ENCODE measurements at regions not wholly inside any gene's neighbourhood (a gene's known extent, or its start where the extent isn't known, plus 50 kb on each side); places are given as distances from the start of the nearest gene placed in this dataset.

GRCh38 chrX:19181345-19181744 is 59.1 kb upstream of the ADGRG2 start:
- no peak for TF ChIP-seq CTCF (IDR thresholded peaks at IDR 0.05)
- no peak for TF ChIP-seq POLR2A (IDR thresholded peaks at IDR 0.05)

Data from upper lobe of left lung (tissue), 4 donors.